Activated naive CD8-positive, alpha-beta T cell treated with anti-CD3 and anti-CD28 coated beads, Interleukin-2, amount 10 ng/mL, durations not matched to agents 7 days and 5 days (primary cell): ENCODE measurements at regions not wholly inside any gene's neighbourhood (a gene's known extent, or its start where the extent isn't known, plus 50 kb on each side); places are given as distances from the start of the nearest gene placed in this dataset.

Experiments
- ATAC-seq: fragments of 150-1000 bp; cut with Tn5 transposase; one replicate; pipeline ENCODE4 v1.10.0; 2021; ENCODE audit warnings: low read depth, moderate library complexity
- POLR2A ChIA-PET: fragments of 350-600 bp; sonication (Branson Sonifier 250); formaldehyde crosslinking; loops from one replicate; lab custom pipeline; 2021; ENCODE audit warnings: antibody characterized with exemption; lab: Charles Lee
- DNase-seq: peaks from one replicate; pipeline ENCODE4 v3.0.0; 2021
- H3K27ac Mint-ChIP-seq: one replicate; pipeline ENCODE4 v1.8.0; 2022; ENCODE audit warnings: mild to moderate bottlenecking, mixed read lengths
- H3K27me3 Mint-ChIP-seq: one replicate; pipeline ENCODE4 v1.8.0; 2022; ENCODE audit warnings: mild to moderate bottlenecking, moderate library complexity, mixed read lengths
- H3K36me3 Mint-ChIP-seq: one replicate; pipeline ENCODE4 v1.8.0; 2021; ENCODE audit warnings: mild to moderate bottlenecking, mixed read lengths
- H3K4me1 Mint-ChIP-seq: one replicate; pipeline ENCODE4 v1.8.0; 2021; ENCODE audit warnings: mixed read lengths
- H3K4me3 Mint-ChIP-seq: one replicate; pipeline ENCODE4 v1.8.0; 2022; ENCODE audit warnings: mild to moderate bottlenecking, moderate library complexity, mixed read lengths
- H3K9me3 Mint-ChIP-seq: one replicate; pipeline ENCODE4 v1.8.0; 2021; ENCODE audit warnings: mixed read lengths

GRCh38 chr1:70659891-70660290, 248.8 kb downstream of the CTH start:
- no peak for ATAC-seq
- Mint-ChIP-seq H3K27ac (no peak overlapping the region), H3K36me3 (no peaks in the 10 kb centered on the region), H3K9me3 (peaks cover 2% of the 10 kb centered on the region), H3K4me1 (no peaks in the 10 kb centered on the region), H3K27me3 (no peaks in the 10 kb centered on the region), H3K4me3 (no peak overlapping the region)
- POLR2A ChIA-PET: no interaction called here
- DNase-seq: no peak

GRCh38 chr1:70666381-70667140, 255.5 kb downstream of the CTH start:
- ATAC-seq: no peak
- no peaks in the 10 kb centered on the region for H3K9me3 Mint-ChIP-seq
- no peak overlapping the region for H3K27ac Mint-ChIP-seq
- DNase-seq: no peak
- POLR2A ChIA-PET: no interaction called here
- H3K4me1 Mint-ChIP-seq: no peaks in the 10 kb centered on the region
- H3K4me3 Mint-ChIP-seq: no peak overlapping the region
- H3K36me3 Mint-ChIP-seq: no peaks in the 10 kb centered on the region
- H3K27me3 Mint-ChIP-seq: peaks cover 2% of the 10 kb centered on the region

GRCh38 chr1:70667494-70668170, 256.6 kb downstream of the CTH start:
- ATAC-seq: no peak
- Mint-ChIP-seq H3K4me1 (no peaks in the 10 kb centered on the region), H3K27me3 (peaks cover 2% of the 10 kb centered on the region), H3K36me3 (no peaks in the 10 kb centered on the region), H3K9me3 (no peaks in the 10 kb centered on the region), H3K4me3 (no peak overlapping the region), H3K27ac (no peak overlapping the region)
- no peak for DNase-seq
- POLR2A ChIA-PET: no interaction called here

- peaks cover 2% of the 10 kb centered on the region for H3K27me3 Mint-ChIP-seq
- H3K4me1 Mint-ChIP-seq: peaks cover 9% of the 10 kb centered on the region
- H3K27ac Mint-ChIP-seq: no peak overlapping the region
- ATAC-seq (no peak), DNase-seq (no peak)
- no peaks in the 10 kb centered on the region for H3K9me3 Mint-ChIP-seq
- no peak overlapping the region for H3K4me3 Mint-ChIP-seq
- POLR2A ChIA-PET: no interaction called here
- no peaks in the 10 kb centered on the region for H3K36me3 Mint-ChIP-seq
Observed at GRCh38 chr1:70671006-70671405, 259.9 kb downstream of the CTH start.

- Mint-ChIP-seq H3K4me3 (no peak overlapping the region), H3K27ac (no peak overlapping the region), H3K36me3 (no peaks in the 10 kb centered on the region), H3K4me1 (peaks cover 12% of the 10 kb centered on the region), H3K27me3 (peaks cover 2% of the 10 kb centered on the region), H3K9me3 (no peaks in the 10 kb centered on the region)
- ATAC-seq: no peak
- POLR2A ChIA-PET: no interaction called here
- DNase-seq: no peak
Observed at GRCh38 chr1:70672442-70672888, 261.4 kb downstream of the CTH start.

GRCh38 chr1:70674941-70675685, 264.0 kb downstream of the CTH start:
- DNase-seq (no peak), ATAC-seq (peak; percentile 50)
- Mint-ChIP-seq H3K4me1 (peaks cover 12% of the 10 kb centered on the region), H3K36me3 (no peaks in the 10 kb centered on the region), H3K4me3 (no peak overlapping the region), H3K9me3 (no peaks in the 10 kb centered on the region), H3K27me3 (no peaks in the 10 kb centered on the region), H3K27ac (no peak overlapping the region)
- POLR2A ChIA-PET: no interaction called here

GRCh38 chr1:70675737-70676156, 264.7 kb downstream of the CTH start:
- Mint-ChIP-seq H3K27me3 (no peaks in the 10 kb centered on the region), H3K4me1 (peaks cover 12% of the 10 kb centered on the region), H3K9me3 (no peaks in the 10 kb centered on the region), H3K27ac (no peak overlapping the region), H3K36me3 (no peaks in the 10 kb centered on the region), H3K4me3 (peak overlapping the region; percentile 0)
- DNase-seq (no peak), ATAC-seq (peak; percentile 79)
- POLR2A ChIA-PET: no interaction called here

GRCh38 chr1:70685300-70686286, 274.5 kb downstream of the CTH start:
- ATAC-seq (peak; percentile 70), DNase-seq (peak; percentile 32)
- Mint-ChIP-seq H3K4me3 (no peak overlapping the region), H3K27me3 (peaks cover 22% of the 10 kb centered on the region), H3K27ac (no peak overlapping the region), H3K9me3 (no peaks in the 10 kb centered on the region), H3K4me1 (peaks cover 4% of the 10 kb centered on the region), H3K36me3 (no peaks in the 10 kb centered on the region)
- POLR2A ChIA-PET: no interaction called here

GRCh38 chr1:70688580-70688979, 277.5 kb downstream of the CTH start:
- POLR2A ChIA-PET: no interaction called here
- no peaks in the 10 kb centered on the region for H3K9me3 Mint-ChIP-seq
- DNase-seq (no peak), ATAC-seq (no peak)
- H3K27me3 Mint-ChIP-seq: peaks cover 10% of the 10 kb centered on the region
- no peak overlapping the region for H3K4me3 Mint-ChIP-seq
- peaks cover 4% of the 10 kb centered on the region for H3K4me1 Mint-ChIP-seq
- no peak overlapping the region for H3K27ac Mint-ChIP-seq
- no peaks in the 10 kb centered on the region for H3K36me3 Mint-ChIP-seq

GRCh38 chr1:70706381-70707037, 295.4 kb downstream of the CTH start:
- H3K27ac Mint-ChIP-seq: no peak overlapping the region
- DNase-seq (no peak), ATAC-seq (no peak)
- peaks cover 1% of the 10 kb centered on the region for H3K9me3 Mint-ChIP-seq
- H3K27me3 Mint-ChIP-seq: peaks cover 19% of the 10 kb centered on the region
- no peaks in the 10 kb centered on the region for H3K36me3 Mint-ChIP-seq
- no peaks in the 10 kb centered on the region for H3K4me1 Mint-ChIP-seq
- H3K4me3 Mint-ChIP-seq: no peak overlapping the region
- POLR2A ChIA-PET: no interaction called here

- Mint-ChIP-seq H3K4me1 (no peaks in the 10 kb centered on the region), H3K9me3 (peaks cover 1% of the 10 kb centered on the region), H3K27me3 (peaks cover 17% of the 10 kb centered on the region), H3K27ac (no peak overlapping the region), H3K36me3 (no peaks in the 10 kb centered on the region), H3K4me3 (no peak overlapping the region)
- POLR2A ChIA-PET: no interaction called here
- DNase-seq (no peak), ATAC-seq (no peak)
Observed at GRCh38 chr1:70707214-70707613, 296.1 kb downstream of the CTH start.

- no peak overlapping the region for H3K27ac Mint-ChIP-seq
- H3K27me3 Mint-ChIP-seq: no peaks in the 10 kb centered on the region
- no peaks in the 10 kb centered on the region for H3K36me3 Mint-ChIP-seq
- H3K4me3 Mint-ChIP-seq: no peak overlapping the region
- no peaks in the 10 kb centered on the region for H3K4me1 Mint-ChIP-seq
- H3K9me3 Mint-ChIP-seq: no peaks in the 10 kb centered on the region
- POLR2A ChIA-PET: no interaction called here
- ATAC-seq (no peak), DNase-seq (no peak)
Observed at GRCh38 chr1:70714149-70714548, 303.1 kb downstream of the CTH start.
